ENCODE measurements at regions not wholly inside any gene's neighbourhood (a gene's known extent, or its start where the extent isn't known, plus 50 kb on each side); places are given as distances from the start of the nearest gene placed in this dataset.

DNA sequence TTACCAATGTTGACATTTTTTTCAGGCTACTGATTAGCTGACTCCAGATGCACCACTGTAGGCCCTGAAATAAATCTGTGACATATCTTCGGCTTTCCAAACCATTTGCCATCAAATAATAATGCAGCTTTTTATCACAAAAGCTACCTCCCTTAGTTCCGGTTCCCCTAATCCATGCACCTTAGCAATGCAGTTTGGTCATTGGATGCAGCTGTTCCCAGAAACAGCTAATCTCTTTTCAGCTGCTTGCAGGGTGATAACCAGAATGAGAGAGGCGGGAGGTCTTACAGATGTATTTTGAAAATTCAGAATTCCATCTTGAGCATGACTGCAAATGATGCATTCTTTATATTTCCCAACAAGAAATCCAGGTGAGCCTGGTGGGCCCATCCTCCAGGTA is 646.2 kb downstream of the SOX5 start:
- TF ChIP-seq CTCF (conservative IDR thresholded peaks at IDR 0.05), result no peak
- TF ChIP-seq ZFX (IDR thresholded peaks at IDR 0.05), result no peak

GRCh38 chr12:23303821-23304220 is 645.6 kb downstream of the SOX5 start:
- TF ChIP-seq ZFX (IDR thresholded peaks at IDR 0.05), result no peak
- TF ChIP-seq CTCF (conservative IDR thresholded peaks at IDR 0.05), result no peak
- H3K27ac ChIP-seq, result no peak overlapping the region

More for the DNA sequence above, 646.2 kb downstream of the SOX5 start:
- H3K27ac ChIP-seq, result no peak overlapping the region

DNA sequence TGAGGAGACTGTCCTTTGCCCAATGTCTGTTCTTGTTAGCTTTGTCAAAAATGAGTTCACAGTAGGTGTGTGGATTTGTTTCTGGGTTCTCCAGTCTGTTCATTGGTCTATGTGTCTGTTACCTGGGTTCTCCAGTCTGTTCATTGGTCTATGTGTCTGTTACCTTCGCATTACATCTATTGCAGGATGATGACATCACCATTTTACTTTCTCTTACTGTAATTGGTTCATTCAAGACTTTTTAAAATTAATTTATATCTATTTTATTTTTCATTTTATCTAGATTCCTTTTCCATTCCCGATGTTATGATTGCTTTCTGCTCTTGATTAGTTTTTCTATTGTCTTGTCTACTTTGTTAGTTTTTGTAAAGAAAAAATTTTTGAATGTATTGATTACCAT is 615.5 kb downstream of the SOX5 start:
- no peak overlapping the region for H3K27ac ChIP-seq
- TF ChIP-seq ZFX (IDR thresholded peaks at IDR 0.05), result no peak
- TF ChIP-seq CTCF (conservative IDR thresholded peaks at IDR 0.05), result no peak

DNA sequence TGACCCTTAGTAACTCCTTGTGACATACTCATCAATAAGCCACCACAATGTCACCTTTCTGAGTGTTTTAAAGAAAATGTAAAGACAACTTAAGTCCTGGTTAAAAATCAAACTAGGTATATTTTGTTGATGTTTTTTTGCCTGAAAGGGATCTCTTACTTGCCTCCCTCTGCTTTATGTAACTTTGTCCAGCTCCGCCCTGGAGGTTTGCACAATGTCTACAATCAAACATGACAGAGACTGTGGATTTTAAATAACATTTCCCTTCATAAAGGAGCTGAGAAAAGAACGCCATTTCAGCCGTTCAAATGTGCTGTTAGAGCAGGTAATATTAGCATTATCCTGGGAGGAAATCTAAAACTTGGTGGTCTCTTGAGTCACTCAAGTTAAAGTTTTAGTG is 613.9 kb downstream of the SOX5 start:
- TF ChIP-seq CTCF (conservative IDR thresholded peaks at IDR 0.05), result no peak
- no peak for TF ChIP-seq ZFX (IDR thresholded peaks at IDR 0.05)
- H3K27ac ChIP-seq, result no peak overlapping the region

GRCh38 chr12:23337213-23337612 is 612.3 kb downstream of the SOX5 start:
- TF ChIP-seq ZFX (IDR thresholded peaks at IDR 0.05) (no peak), CTCF (conservative IDR thresholded peaks at IDR 0.05) (no peak)
- H3K27ac ChIP-seq, result no peak overlapping the region

DNA sequence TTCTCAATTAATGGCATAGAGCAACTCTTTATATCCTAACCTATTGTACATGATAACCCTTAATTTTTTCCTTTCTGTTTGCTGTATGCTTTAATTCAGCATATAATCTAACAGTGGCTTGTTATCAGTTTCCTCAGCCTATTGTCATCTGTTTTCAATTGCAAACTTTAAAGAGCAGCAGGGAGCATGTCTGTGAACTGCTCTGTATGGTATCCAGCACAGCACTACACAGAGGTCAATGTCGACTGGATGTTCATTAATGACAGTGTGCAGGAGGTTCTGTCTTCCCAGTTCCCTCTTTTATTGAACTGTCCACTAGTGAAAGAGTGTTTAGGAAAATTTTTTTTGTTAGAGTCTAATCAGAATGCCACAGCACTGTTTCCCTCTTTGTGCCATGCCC is 609.1 kb downstream of the SOX5 start:
- TF ChIP-seq ZFX (IDR thresholded peaks at IDR 0.05) (no peak), CTCF (conservative IDR thresholded peaks at IDR 0.05) (no peak)
- H3K27ac ChIP-seq, result no peak overlapping the region

DNA sequence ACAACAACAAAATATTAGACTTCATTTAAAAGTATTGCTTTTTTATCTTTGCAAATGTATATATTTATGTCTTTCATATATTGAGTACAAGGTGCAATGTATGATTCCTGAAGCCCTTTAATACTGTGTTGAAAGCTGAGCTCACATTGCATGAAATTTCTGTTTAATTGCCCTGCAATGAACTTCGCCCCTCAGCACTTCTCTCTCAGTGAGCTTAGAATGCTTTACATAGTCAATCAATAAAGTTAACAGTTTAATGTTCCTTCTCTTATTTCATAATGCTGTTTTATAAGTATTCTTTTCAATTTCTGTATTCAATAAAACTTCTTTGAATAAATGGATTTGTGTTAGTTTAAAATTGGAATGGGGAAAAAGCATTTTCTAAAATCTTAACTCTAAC is 607.1 kb downstream of the SOX5 start:
- no peak for TF ChIP-seq ZFX (IDR thresholded peaks at IDR 0.05)
- no peak for TF ChIP-seq CTCF (conservative IDR thresholded peaks at IDR 0.05)
- no peak overlapping the region for H3K27ac ChIP-seq

Data from C4-2B (cell line).